HEK293 (cell line): ENCODE measurements at regions not wholly inside any gene's neighbourhood (a gene's known extent, or its start where the extent isn't known, plus 50 kb on each side); places are given as distances from the start of the nearest gene placed in this dataset.
A peak's percentile ranks its signal among the peaks of the same experiment; 100 is the strongest.

Experiments
- CTCF ChIA-PET: fragments of 350-600 bp; formaldehyde crosslinking; extraction: SDS; loops from one replicate; lab custom pipeline; 2021; ENCODE audit warnings: antibody characterized with exemption; lab: Yijun Ruan, JAX
- POLR2A ChIA-PET: fragments of 300-600 bp; formaldehyde crosslinking; extraction: SDS; loops from one replicate; lab custom pipeline; 2020; ENCODE audit warnings: antibody characterized with exemption, inconsistent platforms; lab: Yijun Ruan, JAX
- H3K27ac ChIP-seq: fragments of 200-500 bp; sonication (Bioruptor generic); 2 replicates; pipeline ENCODE4 v1.5.1; 2014; ENCODE audit warnings: low read depth, low read length, control low read depth, inconsistent platforms; ENCODE audit errors: extremely low read depth
- H3K36me3 ChIP-seq, 2 experiments: fragments of 200-500 bp in 1 of 2; sonication (Bioruptor generic) in 1 of 2; 1 replicate in 1 of 2; 2 replicates in 1 of 2; pipeline ENCODE4 v1.5.1; 2014 to 2017; ENCODE audit warnings: inconsistent platforms in 2 of 2, low read length in 2 of 2; ENCODE audit not compliant: control insufficient read depth in 2 of 2, insufficient read depth in 1 of 2
- H3K4me1 ChIP-seq: fragments of 200-500 bp; sonication (Bioruptor generic); 2 replicates; pipeline ENCODE4 v1.5.1; 2014; ENCODE audit warnings: mild to moderate bottlenecking, low read length, inconsistent platforms; ENCODE audit not compliant: control insufficient read depth, insufficient read depth
- H3K4me3 ChIP-seq: 2 replicates; pipeline ENCODE4 v1.5.1; 2011; ENCODE audit warnings: low read depth, mild to moderate bottlenecking, control low read depth, low read length, moderate library complexity
- H3K9me3 ChIP-seq: fragments of 200-500 bp; sonication (Bioruptor generic); 2 replicates; pipeline ENCODE4 v1.5.1; 2014; ENCODE audit warnings: low read depth, low read length, inconsistent platforms; ENCODE audit not compliant: control insufficient read depth, insufficient read depth
- BCL11B ChIP-seq: fragments of 450-650 bp; formaldehyde crosslinking; IDR thresholded peaks from 2 replicates; pipeline ENCODE4 v1.5.1; 2016; ENCODE audit warnings: low read depth, missing biosample characterization, missing genetic modification characterization
- HOXA7 ChIP-seq: sonication (generic); formaldehyde crosslinking; IDR thresholded peaks from 2 replicates; pipeline ENCODE4 v1.8.1; 2022; ENCODE audit warnings: missing genetic modification reagents, borderline replicate concordance
- SETDB1 ChIP-seq: IDR thresholded peaks from one replicate; pipeline ENCODE4 v1.6.1; 2017; ENCODE audit warnings: mild to moderate bottlenecking, low read length, moderate library complexity, mixed read lengths; ENCODE audit not compliant: insufficient read length
- ZFP3 ChIP-seq: fragments of 450-650 bp; formaldehyde crosslinking; IDR thresholded peaks from 2 replicates; pipeline ENCODE4 v1.5.1; 2016; ENCODE audit warnings: low read depth, missing biosample characterization, missing genetic modification characterization
- ZNF133 ChIP-seq: fragments of 450-650 bp; formaldehyde crosslinking; IDR thresholded peaks from 2 replicates; pipeline ENCODE4 v1.5.1; 2016; ENCODE audit warnings: missing biosample characterization, missing genetic modification characterization
- ZNF140 ChIP-seq: fragments of 450-650 bp; formaldehyde crosslinking; IDR thresholded peaks from 2 replicates; pipeline ENCODE4 v1.5.1; 2016; ENCODE audit warnings: missing biosample characterization, missing genetic modification characterization
- ZNF239 ChIP-seq: fragments of 450-650 bp; formaldehyde crosslinking; IDR thresholded peaks from 2 replicates; pipeline ENCODE4 v1.5.1; 2016; ENCODE audit warnings: missing biosample characterization, missing genetic modification characterization
- ZNF350 ChIP-seq: fragments of 450-650 bp; formaldehyde crosslinking; IDR thresholded peaks from 2 replicates; pipeline ENCODE4 v1.5.0; 2017; ENCODE audit warnings: missing biosample characterization, mild to moderate bottlenecking, missing genetic modification characterization
- ZNF529 ChIP-seq: fragments of 450-650 bp; formaldehyde crosslinking; IDR thresholded peaks from 2 replicates; pipeline ENCODE4 v1.5.1; 2017; ENCODE audit warnings: missing genetic modification characterization, missing biosample characterization; ENCODE audit not compliant: insufficient replicate concordance
- ZNF571 ChIP-seq: fragments of 450-650 bp; formaldehyde crosslinking; IDR thresholded peaks from 2 replicates; pipeline ENCODE4 v1.5.0; 2017; ENCODE audit warnings: missing biosample characterization, missing genetic modification characterization
- ZNF585B ChIP-seq: fragments of 450-650 bp; formaldehyde crosslinking; IDR thresholded peaks from 2 replicates; pipeline ENCODE4 v1.5.1; 2016; ENCODE audit warnings: missing biosample characterization, missing genetic modification characterization
- ZNF596 ChIP-seq: fragments of 450-650 bp; IDR thresholded peaks from 2 replicates; pipeline ENCODE4 v1.5.0; 2018; ENCODE audit warnings: missing biosample characterization, mild to moderate bottlenecking, missing genetic modification characterization, moderate library complexity
- ZNF629 ChIP-seq: fragments of 450-650 bp; formaldehyde crosslinking; IDR thresholded peaks from 2 replicates; pipeline ENCODE4 v1.5.1; 2017; ENCODE audit warnings: missing biosample characterization, missing genetic modification characterization
- ZNF701 ChIP-seq: fragments of 450-650 bp; formaldehyde crosslinking; IDR thresholded peaks from 2 replicates; pipeline ENCODE4 v1.5.1; 2016; ENCODE audit warnings: missing biosample characterization, missing genetic modification characterization
- ZNF707 ChIP-seq: fragments of 450-650 bp; formaldehyde crosslinking; IDR thresholded peaks from 2 replicates; pipeline ENCODE4 v1.5.1; 2016; ENCODE audit warnings: missing biosample characterization, missing genetic modification characterization
- ZSCAN16 ChIP-seq: fragments of 450-650 bp; formaldehyde crosslinking; IDR thresholded peaks from 2 replicates; pipeline ENCODE4 v1.5.1; 2016; ENCODE audit warnings: missing biosample characterization, missing genetic modification characterization
- TF ChIP-seq, protein P1 (sequence below): IDR thresholded peaks from 2 replicates; pipeline ENCODE4 v1.6.1; 2011; ENCODE audit warnings: mild to moderate bottlenecking, low read depth, low read length, borderline replicate concordance
- TF ChIP-seq, protein P2 (sequence below): fragments of 450-650 bp; formaldehyde crosslinking; IDR thresholded peaks from 2 replicates; pipeline ENCODE4 v1.5.0; 2017; ENCODE audit warnings: missing biosample characterization, missing genetic modification characterization, borderline replicate concordance
- TF ChIP-seq, protein P3 (sequence below): fragments of 450-650 bp; formaldehyde crosslinking; IDR thresholded peaks from 2 replicates; pipeline ENCODE4 v1.5.1; 2016; ENCODE audit warnings: missing biosample characterization, missing genetic modification characterization
- TF ChIP-seq, protein P4 (sequence below): fragments of 450-650 bp; formaldehyde crosslinking; optimal IDR thresholded peaks from 2 replicates; pipeline ENCODE3; 2016; ENCODE audit warnings: missing biosample characterization, mild to moderate bottlenecking, missing genetic modification characterization
- TF ChIP-seq, protein P5 (sequence below): fragments of 450-650 bp; formaldehyde crosslinking; IDR thresholded peaks from 2 replicates; pipeline ENCODE4 v1.5.1; 2016; ENCODE audit warnings: missing biosample characterization, missing genetic modification characterization

DNA sequence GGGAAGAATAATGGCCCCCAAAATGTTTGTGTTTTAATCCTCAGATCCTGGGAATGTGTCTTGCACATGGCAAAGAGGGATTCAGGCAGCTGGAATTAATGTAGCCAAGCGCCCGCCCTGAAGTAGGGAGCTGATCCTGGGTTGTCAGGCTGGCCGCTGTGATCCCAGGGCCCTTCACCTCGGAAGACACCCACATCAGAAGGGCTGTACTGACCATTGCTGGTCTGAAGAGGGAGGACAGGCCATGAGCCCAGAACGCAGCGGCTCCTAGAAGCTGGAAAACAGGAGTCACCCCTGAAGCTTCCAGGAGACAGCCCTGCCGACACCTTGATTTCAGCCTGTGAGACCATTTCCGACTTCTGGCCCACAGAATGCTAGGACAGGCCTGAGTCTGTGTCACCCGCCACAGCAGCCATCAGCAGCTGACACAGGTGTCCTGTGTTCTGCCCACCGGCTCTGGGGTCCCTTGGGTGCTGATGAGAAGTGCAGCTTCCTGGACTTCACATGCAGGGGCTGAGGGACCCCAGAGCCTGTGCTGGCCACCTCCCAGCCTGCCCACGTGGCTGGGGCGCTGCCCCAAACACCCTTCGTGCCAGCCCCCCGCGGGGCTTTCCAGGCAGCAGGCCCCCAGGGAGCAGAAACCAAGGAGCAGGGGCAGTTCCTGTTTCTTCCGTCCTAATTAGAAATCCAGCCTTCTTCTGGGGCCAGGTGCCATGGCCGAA lies 86.3 kb downstream of the ERMARD start:
- ChIA-PET POLR2A (no interaction called here), CTCF (interaction anchor here (0.6 to 1.6 kb wide), 3 partner anchors 48 to 679 kb away, joined by 4 to 9 read pairs (median 7); no protein-coding TSS in a partner anchor)
- Histone ChIP-seq H3K4me3 (no peak overlapping the region), H3K9me3 (no peaks in the 10 kb centered on the region)
- TF ChIP-seq ZNF571 (tag by site-specific recombination) (no peak), ZSCAN16 (tag by site-specific recombination) (no peak), ZNF529 (tag by site-specific recombination) (no peak), ZNF707 (tag by site-specific recombination) (no peak), ZNF585B (tag by site-specific recombination) (no peak), ZNF629 (tag by site-specific recombination) (no peak), ZNF133 (tag by site-specific recombination) (no peak), HOXA7 (no peak), ZNF239 (tag by site-specific recombination) (no peak), ZNF350 (tag by site-specific recombination) (no peak)
- TF ChIP-seq, protein P1, sequence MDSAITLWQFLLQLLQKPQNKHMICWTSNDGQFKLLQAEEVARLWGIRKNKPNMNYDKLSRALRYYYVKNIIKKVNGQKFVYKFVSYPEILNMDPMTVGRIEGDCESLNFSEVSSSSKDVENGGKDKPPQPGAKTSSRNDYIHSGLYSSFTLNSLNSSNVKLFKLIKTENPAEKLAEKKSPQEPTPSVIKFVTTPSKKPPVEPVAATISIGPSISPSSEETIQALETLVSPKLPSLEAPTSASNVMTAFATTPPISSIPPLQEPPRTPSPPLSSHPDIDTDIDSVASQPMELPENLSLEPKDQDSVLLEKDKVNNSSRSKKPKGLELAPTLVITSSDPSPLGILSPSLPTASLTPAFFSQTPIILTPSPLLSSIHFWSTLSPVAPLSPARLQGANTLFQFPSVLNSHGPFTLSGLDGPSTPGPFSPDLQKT: no peak
- TF ChIP-seq, protein P2, sequence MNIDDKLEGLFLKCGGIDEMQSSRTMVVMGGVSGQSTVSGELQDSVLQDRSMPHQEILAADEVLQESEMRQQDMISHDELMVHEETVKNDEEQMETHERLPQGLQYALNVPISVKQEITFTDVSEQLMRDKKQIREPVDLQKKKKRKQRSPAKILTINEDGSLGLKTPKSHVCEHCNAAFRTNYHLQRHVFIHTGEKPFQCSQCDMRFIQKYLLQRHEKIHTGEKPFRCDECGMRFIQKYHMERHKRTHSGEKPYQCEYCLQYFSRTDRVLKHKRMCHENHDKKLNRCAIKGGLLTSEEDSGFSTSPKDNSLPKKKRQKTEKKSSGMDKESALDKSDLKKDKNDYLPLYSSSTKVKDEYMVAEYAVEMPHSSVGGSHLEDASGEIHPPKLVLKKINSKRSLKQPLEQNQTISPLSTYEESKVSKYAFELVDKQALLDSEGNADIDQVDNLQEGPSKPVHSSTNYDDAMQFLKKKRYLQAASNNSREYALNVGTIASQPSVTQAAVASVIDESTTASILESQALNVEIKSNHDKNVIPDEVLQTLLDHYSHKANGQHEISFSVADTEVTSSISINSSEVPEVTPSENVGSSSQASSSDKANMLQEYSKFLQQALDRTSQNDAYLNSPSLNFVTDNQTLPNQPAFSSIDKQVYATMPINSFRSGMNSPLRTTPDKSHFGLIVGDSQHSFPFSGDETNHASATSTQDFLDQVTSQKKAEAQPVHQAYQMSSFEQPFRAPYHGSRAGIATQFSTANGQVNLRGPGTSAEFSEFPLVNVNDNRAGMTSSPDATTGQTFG: no peak
- TF ChIP-seq, protein P3, sequence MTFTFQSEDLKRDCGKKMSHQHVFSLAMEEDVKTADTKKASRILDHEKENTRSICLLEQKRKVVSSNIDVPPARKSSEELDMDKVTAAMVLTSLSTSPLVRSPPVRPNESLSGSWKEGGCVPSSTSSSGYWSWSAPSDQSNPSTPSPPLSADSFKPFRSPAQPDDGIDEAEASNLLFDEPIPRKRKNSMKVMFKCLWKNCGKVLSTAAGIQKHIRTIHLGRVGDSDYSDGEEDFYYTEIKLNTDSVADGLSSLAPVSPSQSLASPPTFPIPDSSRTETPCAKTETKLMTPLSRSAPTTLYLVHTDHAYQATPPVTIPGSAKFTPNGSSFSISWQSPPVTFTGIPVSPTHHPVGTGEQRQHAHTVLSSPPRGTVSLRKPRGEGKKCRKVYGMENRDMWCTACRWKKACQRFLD (tag by site-specific recombination): no peak
- TF ChIP-seq, all 188 proteins: peak for 0
- no peak overlapping the region for H3K27ac ChIP-seq
- no peaks in the 10 kb centered on the region for H3K36me3 ChIP-seq
- H3K4me1 ChIP-seq: no peaks in the 10 kb centered on the region

DNA sequence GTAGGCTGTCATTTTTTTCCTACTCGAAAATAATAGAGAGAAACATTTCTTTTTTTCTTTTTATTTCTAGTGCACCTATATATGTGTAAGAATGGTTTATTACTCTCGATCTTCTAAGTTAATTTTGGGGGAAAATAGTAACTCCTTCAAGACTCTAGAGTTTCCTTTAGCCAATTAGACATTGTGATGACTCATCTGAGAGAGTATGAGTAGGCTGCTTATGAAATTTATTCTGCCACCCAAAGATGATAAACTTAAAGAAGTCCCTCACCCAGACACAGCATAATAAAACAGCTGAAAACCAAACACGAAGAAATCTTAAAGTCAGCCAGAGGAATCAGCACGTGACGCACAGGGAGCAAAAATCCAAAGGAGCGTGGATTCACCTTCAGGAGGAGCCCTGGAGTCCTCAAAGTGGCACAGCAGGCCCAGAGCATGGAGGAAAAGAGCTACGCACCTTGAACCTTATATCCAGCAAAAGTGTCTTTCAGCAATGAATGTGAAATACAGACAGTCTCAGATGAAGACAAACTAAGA lies 81.9 kb downstream of the ERMARD start:
- CTCF ChIA-PET: interaction anchor here (1.2 to 4.5 kb wide), 6 partner anchors 23 to 698 kb away, joined by 3 to 32 read pairs (median 6); no protein-coding TSS in a partner anchor

DNA sequence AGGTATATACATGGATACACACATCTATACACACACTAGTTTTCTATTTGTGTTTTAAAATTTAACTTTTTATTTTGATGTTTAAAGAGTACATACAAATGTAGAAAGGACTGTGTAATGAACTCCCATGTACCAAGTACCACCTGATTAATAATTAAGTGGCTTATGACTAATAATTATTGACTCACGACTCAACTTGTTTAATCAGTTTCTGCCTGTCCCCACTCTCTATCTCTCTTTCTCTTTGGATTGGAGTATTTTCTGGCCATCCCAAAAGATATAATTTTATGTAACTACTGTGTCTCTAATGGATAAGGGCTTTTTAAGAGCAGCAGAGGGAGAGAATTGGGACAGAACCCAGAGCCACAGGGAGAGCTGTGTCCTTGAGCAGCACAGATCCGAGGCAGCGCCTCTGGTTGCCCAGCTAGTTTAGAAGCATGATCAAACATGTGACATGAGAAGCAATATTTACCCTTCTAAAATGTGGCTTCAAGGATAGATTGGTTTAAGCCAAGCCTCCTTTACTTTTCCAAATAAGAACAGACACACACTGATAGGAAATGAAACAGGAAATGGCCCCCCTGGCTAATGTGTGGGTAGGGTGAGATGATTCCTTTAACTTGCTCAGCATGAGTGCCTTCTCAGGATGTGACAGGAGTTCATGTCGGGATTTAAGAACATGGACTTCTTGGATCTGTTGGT lies 81.0 kb downstream of the ERMARD start:
- no peaks in the 10 kb centered on the region for H3K4me1 ChIP-seq
- H3K9me3 ChIP-seq: no peaks in the 10 kb centered on the region
- H3K27ac ChIP-seq: no peak overlapping the region
- H3K36me3 ChIP-seq: no peaks in the 10 kb centered on the region
- ChIA-PET CTCF (interaction anchor here (0.6 to 4.5 kb wide), 80 partner anchors 10 to 938 kb away, joined by 3 to 68 read pairs (median 4); no protein-coding TSS in a partner anchor), POLR2A (no interaction called here)
- no peak overlapping the region for H3K4me3 ChIP-seq
- no peak for TF ChIP-seq ZNF140 (tag by site-specific recombination)
- TF ChIP-seq ZFP3: no peak
- TF ChIP-seq, protein P4, sequence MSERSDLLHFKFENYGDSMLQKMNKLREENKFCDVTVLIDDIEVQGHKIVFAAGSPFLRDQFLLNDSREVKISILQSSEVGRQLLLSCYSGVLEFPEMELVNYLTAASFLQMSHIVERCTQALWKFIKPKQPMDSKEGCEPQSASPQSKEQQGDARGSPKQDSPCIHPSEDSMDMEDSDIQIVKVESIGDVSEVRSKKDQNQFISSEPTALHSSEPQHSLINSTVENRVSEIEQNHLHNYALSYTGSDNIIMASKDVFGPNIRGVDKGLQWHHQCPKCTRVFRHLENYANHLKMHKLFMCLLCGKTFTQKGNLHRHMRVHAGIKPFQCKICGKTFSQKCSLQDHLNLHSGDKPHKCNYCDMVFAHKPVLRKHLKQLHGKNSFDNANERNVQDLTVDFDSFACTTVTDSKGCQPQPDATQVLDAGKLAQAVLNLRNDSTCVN (tag by site-specific recombination): no peak
- TF ChIP-seq BCL11B: no peak
- TF ChIP-seq ZNF596 (tag by site-specific recombination): no peak
- TF ChIP-seq, protein P5, sequence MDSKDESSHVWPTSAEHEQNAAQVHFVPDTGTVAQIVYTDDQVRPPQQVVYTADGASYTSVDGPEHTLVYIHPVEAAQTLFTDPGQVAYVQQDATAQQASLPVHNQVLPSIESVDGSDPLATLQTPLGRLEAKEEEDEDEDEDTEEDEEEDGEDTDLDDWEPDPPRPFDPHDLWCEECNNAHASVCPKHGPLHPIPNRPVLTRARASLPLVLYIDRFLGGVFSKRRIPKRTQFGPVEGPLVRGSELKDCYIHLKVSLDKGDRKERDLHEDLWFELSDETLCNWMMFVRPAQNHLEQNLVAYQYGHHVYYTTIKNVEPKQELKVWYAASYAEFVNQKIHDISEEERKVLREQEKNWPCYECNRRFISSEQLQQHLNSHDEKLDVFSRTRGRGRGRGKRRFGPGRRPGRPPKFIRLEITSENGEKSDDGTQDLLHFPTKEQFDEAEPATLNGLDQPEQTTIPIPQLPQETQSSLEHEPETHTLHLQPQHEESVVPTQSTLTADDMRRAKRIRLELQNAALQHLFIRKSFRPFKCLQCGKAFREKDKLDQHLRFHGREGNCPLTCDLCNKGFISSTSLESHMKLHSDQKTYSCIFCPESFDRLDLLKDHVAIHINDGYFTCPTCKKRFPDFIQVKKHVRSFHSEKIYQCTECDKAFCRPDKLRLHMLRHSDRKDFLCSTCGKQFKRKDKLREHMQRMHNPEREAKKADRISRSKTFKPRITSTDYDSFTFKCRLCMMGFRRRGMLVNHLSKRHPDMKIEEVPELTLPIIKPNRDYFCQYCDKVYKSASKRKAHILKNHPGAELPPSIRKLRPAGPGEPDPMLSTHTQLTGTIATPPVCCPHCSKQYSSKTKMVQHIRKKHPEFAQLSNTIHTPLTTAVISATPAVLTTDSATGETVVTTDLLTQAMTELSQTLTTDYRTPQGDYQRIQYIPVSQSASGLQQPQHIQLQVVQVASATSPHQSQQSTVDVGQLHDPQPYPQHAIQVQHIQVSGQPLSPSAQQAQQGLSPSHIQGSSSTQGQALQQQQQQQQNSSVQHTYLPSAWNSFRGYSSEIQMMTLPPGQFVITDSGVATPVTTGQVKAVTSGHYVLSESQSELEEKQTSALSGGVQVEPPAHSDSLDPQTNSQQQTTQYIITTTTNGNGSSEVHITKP (tag by site-specific recombination): no peak

More for the DNA sequence above, 81.9 kb downstream of the ERMARD start:
- H3K27ac ChIP-seq: no peak overlapping the region
- no peaks in the 10 kb centered on the region for H3K4me1 ChIP-seq
- no peak overlapping the region for H3K4me3 ChIP-seq
- H3K9me3 ChIP-seq: no peaks in the 10 kb centered on the region
- H3K36me3 ChIP-seq: no peaks in the 10 kb centered on the region
- TF ChIP-seq ZNF701 (no peak), SETDB1 (peak; percentile 25)
- POLR2A ChIA-PET: no interaction called here
